ENCODE measurements at regions not wholly inside any gene's neighbourhood (a gene's known extent, or its start where the extent isn't known, plus 50 kb on each side); places are given as distances from the start of the nearest gene placed in this dataset.

- DNase-seq (ENCODE audit: low read depth, low spot score): no peak
Observed at GRCh38 chr1:4915154-4915553, 260.7 kb downstream of the AJAP1 start.

GRCh38 chr1:4908486-4908885 is 254.1 kb downstream of the AJAP1 start:
- no peak for DNase-seq (ENCODE audit: low read depth, low spot score)

- DNase-seq (ENCODE audit: low read depth, low spot score): no peak
Observed at GRCh38 chr1:4894566-4894965, 240.2 kb downstream of the AJAP1 start.

GRCh38 chr1:4880626-4881025 is 226.2 kb downstream of the AJAP1 start:
- DNase-seq (ENCODE audit: low read depth, low spot score): no peak

GRCh38 chr1:4877426-4877825 is 223.0 kb downstream of the AJAP1 start:
- no peak for DNase-seq (ENCODE audit: low read depth, low spot score)

GRCh38 chr1:4871373-4871772 is 217.0 kb downstream of the AJAP1 start:
- DNase-seq (ENCODE audit: low read depth, low spot score): no peak

- no peak for DNase-seq (ENCODE audit: low read depth, low spot score)
Observed at GRCh38 chr1:4868521-4868920, 214.1 kb downstream of the AJAP1 start.

- no peak for DNase-seq (ENCODE audit: low read depth, low spot score)
Observed at GRCh38 chr1:4856396-4856795, 202.0 kb downstream of the AJAP1 start.

- no peak for DNase-seq (ENCODE audit: low read depth, low spot score)
Observed at GRCh38 chr1:4854367-4854766, 200.0 kb downstream of the AJAP1 start.

GRCh38 chr1:4853904-4854303 is 199.5 kb downstream of the AJAP1 start:
- no peak for DNase-seq (ENCODE audit: low read depth, low spot score)

GRCh38 chr1:4851385-4852065 is 197.1 kb downstream of the AJAP1 start:
- DNase-seq (ENCODE audit: low read depth, low spot score): no peak

- DNase-seq (ENCODE audit: low read depth, low spot score): no peak
Observed at GRCh38 chr1:4848431-4848830, 194.0 kb downstream of the AJAP1 start.

GRCh38 chr1:4847711-4848110 is 193.3 kb downstream of the AJAP1 start:
- DNase-seq (ENCODE audit: low read depth, low spot score): no peak
